Stimulated activated naive CD8-positive, alpha-beta T cell treated with anti-CD3 and anti-CD28 coated beads, Interleukin-15, amount 100 ng/mL, for 72 hours (primary cell): ENCODE measurements at regions not wholly inside any gene's neighbourhood (a gene's known extent, or its start where the extent isn't known, plus 50 kb on each side); places are given as distances from the start of the nearest gene placed in this dataset.

Source experiments
- ATAC-seq: fragments of 150-1000 bp; cut with Tn5 transposase; 2 replicates; pipeline ENCODE4 v1.10.0; 2021; ENCODE audit warnings: mild to moderate bottlenecking, moderate library complexity
- DNase-seq, 2 donors: peaks; one replicate each; pipeline ENCODE4 v3.0.0; 2021 to 2022
- H3K27ac Mint-ChIP-seq, 2 donors: one replicate each; pipeline ENCODE4 v1.8.0; 2022; ENCODE audit warnings: mild to moderate bottlenecking in 2 of 2, mixed read lengths in 2 of 2, moderate library complexity in 2 of 2
- H3K27me3 Mint-ChIP-seq: one replicate; pipeline ENCODE4 v1.8.0; 2022; ENCODE audit warnings: mixed read lengths
- H3K4me1 Mint-ChIP-seq: one replicate; pipeline ENCODE4 v1.8.0; 2022; ENCODE audit warnings: mild to moderate bottlenecking, mixed read lengths
- H3K4me3 Mint-ChIP-seq, 2 donors: one replicate each; pipeline ENCODE4 v1.8.0; 2022; ENCODE audit warnings: mild to moderate bottlenecking in 2 of 2, mixed read lengths in 2 of 2, moderate library complexity in 1 of 2
- H3K9me3 Mint-ChIP-seq, 2 donors: one replicate each; pipeline ENCODE4 v1.8.0; 2022; ENCODE audit warnings: mixed read lengths in 2 of 2

GRCh38 chr6:40322336-40322735 is 264.8 kb downstream of the LRFN2 start:
- Mint-ChIP-seq H3K4me1 (peaks cover 13% of the 10 kb centered on the region), H3K27me3 (peaks cover 62% of the 10 kb centered on the region), H3K27ac (no peak overlapping the region), H3K9me3 (peaks cover 9 to 12% of the 10 kb centered on the region in 2 donors), H3K4me3 (no peak overlapping the region)
- no peak for ATAC-seq
- DNase-seq, result no peak

- DNase-seq, result no peak
- peaks cover 9 to 12% of the 10 kb centered on the region in 2 donors for H3K9me3 Mint-ChIP-seq
- no peak overlapping the region for H3K27ac Mint-ChIP-seq
- H3K4me1 Mint-ChIP-seq, result peaks cover 7% of the 10 kb centered on the region
- peaks cover 55% of the 10 kb centered on the region for H3K27me3 Mint-ChIP-seq
- no peak for ATAC-seq
- H3K4me3 Mint-ChIP-seq, result no peak overlapping the region
Measured at GRCh38 chr6:40321616-40322015, 265.5 kb downstream of the LRFN2 start.

- no peak for ATAC-seq
- Mint-ChIP-seq H3K9me3 (peaks cover 9 to 12% of the 10 kb centered on the region in 2 donors), H3K27ac (no peak overlapping the region), H3K4me1 (peaks cover 5% of the 10 kb centered on the region), H3K27me3 (peaks cover 55% of the 10 kb centered on the region), H3K4me3 (no peak overlapping the region)
- no peak for DNase-seq
Measured at GRCh38 chr6:40320947-40321346, 266.2 kb downstream of the LRFN2 start.

GRCh38 chr6:40320441-40320840 is 266.7 kb downstream of the LRFN2 start:
- ATAC-seq, result no peak
- Mint-ChIP-seq H3K27me3 (peaks cover 55% of the 10 kb centered on the region), H3K4me1 (peaks cover under 1% of the 10 kb centered on the region), H3K9me3 (peaks cover 9 to 12% of the 10 kb centered on the region in 2 donors), H3K4me3 (no peak overlapping the region), H3K27ac (no peak overlapping the region)
- no peak for DNase-seq

GRCh38 chr6:40319124-40319523 is 268.0 kb downstream of the LRFN2 start:
- peaks cover 9 to 12% of the 10 kb centered on the region in 2 donors for H3K9me3 Mint-ChIP-seq
- ATAC-seq, result no peak
- H3K4me1 Mint-ChIP-seq, result no peaks in the 10 kb centered on the region
- H3K27ac Mint-ChIP-seq, result no peak overlapping the region
- no peak overlapping the region for H3K4me3 Mint-ChIP-seq
- H3K27me3 Mint-ChIP-seq, result peaks cover 59% of the 10 kb centered on the region
- DNase-seq, result no peak

GRCh38 chr6:40315060-40315459 is 272.1 kb downstream of the LRFN2 start:
- ATAC-seq (no peak), DNase-seq (no peak)
- Mint-ChIP-seq H3K27me3 (peaks cover 46% of the 10 kb centered on the region), H3K9me3 (peaks cover 9 to 12% of the 10 kb centered on the region in 2 donors), H3K4me3 (no peak overlapping the region), H3K27ac (peak overlapping the region in 1 of 2 donors; percentile 71), H3K4me1 (no peaks in the 10 kb centered on the region)

GRCh38 chr6:40313582-40313981 is 273.6 kb downstream of the LRFN2 start:
- Mint-ChIP-seq H3K4me1 (peaks cover 3% of the 10 kb centered on the region), H3K27ac (no peak overlapping the region), H3K27me3 (peaks cover 37% of the 10 kb centered on the region), H3K9me3 (peaks cover 0 to 3% of the 10 kb centered on the region in 2 donors), H3K4me3 (no peak overlapping the region)
- ATAC-seq (no peak), DNase-seq (no peak)

GRCh38 chr6:40312213-40313015 is 274.8 kb downstream of the LRFN2 start:
- Mint-ChIP-seq H3K27me3 (peaks cover 42% of the 10 kb centered on the region), H3K9me3 (no peaks in the 10 kb centered on the region), H3K27ac (no peak overlapping the region), H3K4me1 (peaks cover 5% of the 10 kb centered on the region), H3K4me3 (no peak overlapping the region)
- ATAC-seq (no peak), DNase-seq (no peak)

- Mint-ChIP-seq H3K4me3 (no peak overlapping the region), H3K4me1 (peaks cover 5% of the 10 kb centered on the region), H3K9me3 (peaks cover 0 to 12% of the 10 kb centered on the region in 2 donors), H3K27me3 (peaks cover 58% of the 10 kb centered on the region), H3K27ac (no peak overlapping the region)
- ATAC-seq, result peak; percentile 82
- peak; percentile 52 to 58 for DNase-seq
Measured at GRCh38 chr6:40308533-40309306, 278.4 kb downstream of the LRFN2 start.

- ATAC-seq (no peak), DNase-seq (no peak)
- peaks cover 58% of the 10 kb centered on the region for H3K27me3 Mint-ChIP-seq
- peaks cover 0 to 12% of the 10 kb centered on the region in 2 donors for H3K9me3 Mint-ChIP-seq
- H3K4me3 Mint-ChIP-seq, result no peak overlapping the region
- peaks cover 5% of the 10 kb centered on the region for H3K4me1 Mint-ChIP-seq
- H3K27ac Mint-ChIP-seq, result no peak overlapping the region
Measured at GRCh38 chr6:40307712-40308111, 279.5 kb downstream of the LRFN2 start.

GRCh38 chr6:40302856-40303454 is 284.2 kb downstream of the LRFN2 start:
- H3K27me3 Mint-ChIP-seq, result peaks cover 55% of the 10 kb centered on the region
- ATAC-seq (no peak), DNase-seq (no peak)
- no peak overlapping the region for H3K4me3 Mint-ChIP-seq
- H3K9me3 Mint-ChIP-seq, result peaks cover 0 to 20% of the 10 kb centered on the region in 2 donors
- no peaks in the 10 kb centered on the region for H3K4me1 Mint-ChIP-seq
- H3K27ac Mint-ChIP-seq, result no peak overlapping the region

GRCh38 chr6:40299681-40300080 is 287.5 kb downstream of the LRFN2 start:
- Mint-ChIP-seq H3K4me1 (no peaks in the 10 kb centered on the region), H3K4me3 (no peak overlapping the region), H3K27ac (no peak overlapping the region), H3K27me3 (peaks cover 29% of the 10 kb centered on the region), H3K9me3 (peaks cover 20 to 32% of the 10 kb centered on the region in 2 donors)
- ATAC-seq (no peak), DNase-seq (no peak)

- peaks cover 20 to 30% of the 10 kb centered on the region in 2 donors for H3K9me3 Mint-ChIP-seq
- peaks cover 36% of the 10 kb centered on the region for H3K27me3 Mint-ChIP-seq
- ATAC-seq (no peak), DNase-seq (no peak)
- H3K4me3 Mint-ChIP-seq, result no peak overlapping the region
- no peaks in the 10 kb centered on the region for H3K4me1 Mint-ChIP-seq
- H3K27ac Mint-ChIP-seq, result no peak overlapping the region
Measured at GRCh38 chr6:40298207-40298606, 289.0 kb downstream of the LRFN2 start.

GRCh38 chr6:40295251-40295950 is 291.8 kb downstream of the LRFN2 start:
- no peak overlapping the region for H3K4me3 Mint-ChIP-seq
- H3K27ac Mint-ChIP-seq, result no peak overlapping the region
- no peak for DNase-seq
- no peaks in the 10 kb centered on the region for H3K4me1 Mint-ChIP-seq
- peaks cover 57% of the 10 kb centered on the region for H3K27me3 Mint-ChIP-seq
- ATAC-seq, result no peak
- H3K9me3 Mint-ChIP-seq, result peaks cover 20 to 30% of the 10 kb centered on the region in 2 donors

GRCh38 chr6:40293460-40294185 is 293.5 kb downstream of the LRFN2 start:
- Mint-ChIP-seq H3K4me3 (no peak overlapping the region), H3K27ac (no peak overlapping the region)
- ATAC-seq, result no peak

More at GRCh38 chr6:40293460-40294185, 293.5 kb downstream of the LRFN2 start:
- peaks cover 20 to 22% of the 10 kb centered on the region in 2 donors for H3K9me3 Mint-ChIP-seq
- DNase-seq, result no peak
- H3K4me1 Mint-ChIP-seq, result no peaks in the 10 kb centered on the region
- H3K27me3 Mint-ChIP-seq, result peaks cover 43% of the 10 kb centered on the region
